Keratinocyte (primary cell): ENCODE measurements at regions not wholly inside any gene's neighbourhood (a gene's known extent, or its start where the extent isn't known, plus 50 kb on each side); places are given as distances from the start of the nearest gene placed in this dataset.

Experiments
- DNase-seq: peaks from one replicate; pipeline ENCODE4 v3.0.0-alpha.2; 2011; ENCODE audit warnings: low read depth, missing footprints, low spot score
- FAIRE-seq: peaks from 2 replicates; lab custom pipeline; 2011; peaks lifted over from hg19 to GRCh38; lab: Jason Lieb, UNC
- H2AFZ ChIP-seq: 2 replicates; pipeline ENCODE4 v1.6.0; 2012; ENCODE audit warnings: low read length, control low read depth, inconsistent platforms; ENCODE audit not compliant: control insufficient read depth
- H3K27ac ChIP-seq: 2 replicates; pipeline ENCODE4 v1.5.1; 2011; ENCODE audit warnings: low read length; ENCODE audit not compliant: control insufficient read depth, insufficient read depth
- H3K27me3 ChIP-seq: 3 replicates; pipeline ENCODE4 v1.6.0; 2011; ENCODE audit warnings: low read length; ENCODE audit not compliant: control insufficient read depth, insufficient read depth; ENCODE audit errors: extremely low read depth
- H3K36me3 ChIP-seq, 2 experiments: 2 replicates in 1 of 2; 3 replicates in 1 of 2; pipeline ENCODE4 v1.5.1; 2011; ENCODE audit warnings: low read length in 2 of 2, mild to moderate bottlenecking in 1 of 2; ENCODE audit not compliant: control insufficient read depth in 2 of 2, insufficient read depth in 2 of 2; ENCODE audit errors: extremely low read depth in 1 of 2
- H3K4me1 ChIP-seq: 3 replicates; pipeline ENCODE4 v1.5.1; 2011; ENCODE audit warnings: low read length; ENCODE audit not compliant: control insufficient read depth, insufficient read depth; ENCODE audit errors: extremely low read depth
- H3K4me2 ChIP-seq: 3 replicates; pipeline ENCODE4 v1.6.0; 2011; ENCODE audit warnings: low read depth, low read length; ENCODE audit not compliant: control insufficient read depth, insufficient read depth; ENCODE audit errors: extremely low read depth
- H3K4me3 ChIP-seq, 3 experiments: fragments of 200-600 bp in 1 of 3; sonication (generic) in 1 of 3; 2 replicates in 2 of 3; 3 replicates in 1 of 3; pipeline ENCODE4 v1.5.1; 2011 to 2016; ENCODE audit warnings: low read length in 3 of 3, mild to moderate bottlenecking in 3 of 3, control low read depth in 2 of 3, inconsistent platforms in 1 of 3, low read depth in 1 of 3, mixed read lengths in 1 of 3, mixed run types in 1 of 3, moderate library complexity in 1 of 3; ENCODE audit not compliant: control insufficient read depth in 2 of 3, insufficient read depth in 2 of 3; ENCODE audit errors: extremely low read depth in 1 of 3
- H3K79me2 ChIP-seq: 2 replicates; pipeline ENCODE4 v1.6.0; 2012; ENCODE audit warnings: low read length; ENCODE audit not compliant: control insufficient read depth, insufficient read depth
- H3K9ac ChIP-seq: 3 replicates; pipeline ENCODE4 v1.6.0; 2011; ENCODE audit warnings: low read length; ENCODE audit not compliant: control insufficient read depth, insufficient read depth; ENCODE audit errors: extremely low read depth
- H3K9me1 ChIP-seq: 3 replicates; pipeline ENCODE4 v1.6.0; 2011; ENCODE audit warnings: low read length; ENCODE audit not compliant: control insufficient read depth, insufficient read depth; ENCODE audit errors: extremely low read depth
- H3K9me3 ChIP-seq: 2 replicates; pipeline ENCODE4 v1.5.1; 2012; ENCODE audit warnings: low read depth, low read length; ENCODE audit not compliant: control insufficient read depth
- H4K20me1 ChIP-seq: 3 replicates; pipeline ENCODE4 v1.6.0; 2011; ENCODE audit warnings: low read length; ENCODE audit not compliant: control insufficient read depth, insufficient read depth; ENCODE audit errors: extremely low read depth
- EZH2 ChIP-seq: IDR thresholded peaks from one replicate; pipeline ENCODE4 v1.6.1; 2012; ENCODE audit warnings: inconsistent platforms, mild to moderate bottlenecking, low read length, moderate library complexity
- dilution Hi-C: fragments of 300-500 bp; cut with MboI; formaldehyde crosslinking; loops from one replicate; pipeline ENCODE4 v1.7.0; 2020; ENCODE audit warnings: low sequenced_read_pairs; ENCODE audit not compliant: extremely low pct_ligation_motif_present
- TF ChIP-seq, protein P1 (sequence below), 3 experiments: IDR thresholded peaks in 1 of 3; conservative IDR thresholded peaks in 1 of 3; optimal IDR thresholded peaks in 1 of 3; 2 replicates in 2 of 3; 3 replicates in 1 of 3; pipeline versions ENCODE3 to v1.5.1; 2011; ENCODE audit warnings: low read length in 3 of 3, mild to moderate bottlenecking in 3 of 3, moderate library complexity in 2 of 3, control low read depth in 1 of 3, inconsistent platforms in 1 of 3; ENCODE audit not compliant: insufficient read depth in 2 of 3; ENCODE audit errors: extremely low read depth in 1 of 3

DNA sequence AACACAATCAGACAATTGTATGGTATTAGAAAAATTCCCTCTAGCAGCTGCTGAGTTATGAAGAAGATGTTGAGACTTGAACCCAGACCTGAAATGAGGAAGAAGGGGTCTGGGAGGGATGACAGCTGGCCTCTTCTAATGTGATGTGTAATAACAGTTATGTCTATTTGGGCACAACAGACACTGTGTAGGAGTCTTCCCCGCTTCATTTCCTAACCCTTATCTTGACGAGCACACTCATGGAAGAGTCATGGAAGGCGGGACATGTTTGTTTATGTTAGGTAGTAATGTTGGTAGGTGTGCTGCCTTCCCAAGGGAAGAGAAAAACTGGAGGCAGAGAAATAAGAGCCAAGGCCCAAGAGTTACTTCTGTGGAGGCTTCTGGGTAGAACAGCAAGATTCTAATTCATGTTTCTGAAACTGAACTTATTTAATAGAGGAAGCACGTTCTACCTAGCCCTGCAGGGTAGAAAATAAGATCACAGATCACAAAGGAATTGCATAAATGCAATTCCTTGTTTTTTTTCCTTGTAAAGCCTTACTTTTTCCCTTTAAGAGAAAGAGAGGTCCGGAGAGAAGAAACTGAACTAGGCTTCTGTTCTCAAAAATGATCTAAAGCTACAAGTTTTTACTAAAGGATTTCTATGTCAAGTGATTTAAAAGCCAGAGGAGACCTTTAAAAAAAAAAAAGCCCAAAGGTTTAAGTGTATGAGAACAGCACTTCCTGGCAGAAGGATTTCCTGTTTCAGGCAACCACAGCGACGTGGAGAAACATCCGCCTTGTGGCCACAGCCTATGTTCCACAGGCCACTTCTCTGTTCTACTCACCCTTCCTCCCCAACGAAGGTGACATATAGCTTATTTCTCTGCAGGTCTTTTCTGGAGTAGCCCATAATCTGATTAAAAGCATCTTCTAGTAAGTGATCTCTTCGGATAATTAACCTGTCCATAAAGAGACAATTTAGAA is 68.5 kb upstream of the STK17B start:
- H3K27ac ChIP-seq = peak overlapping the region; percentile 85
- H3K36me3 ChIP-seq = no peaks in the 10 kb centered on the region
- H4K20me1 ChIP-seq = no peaks in the 10 kb centered on the region
- no peak for TF ChIP-seq EZH2
- TF ChIP-seq, protein P1, sequence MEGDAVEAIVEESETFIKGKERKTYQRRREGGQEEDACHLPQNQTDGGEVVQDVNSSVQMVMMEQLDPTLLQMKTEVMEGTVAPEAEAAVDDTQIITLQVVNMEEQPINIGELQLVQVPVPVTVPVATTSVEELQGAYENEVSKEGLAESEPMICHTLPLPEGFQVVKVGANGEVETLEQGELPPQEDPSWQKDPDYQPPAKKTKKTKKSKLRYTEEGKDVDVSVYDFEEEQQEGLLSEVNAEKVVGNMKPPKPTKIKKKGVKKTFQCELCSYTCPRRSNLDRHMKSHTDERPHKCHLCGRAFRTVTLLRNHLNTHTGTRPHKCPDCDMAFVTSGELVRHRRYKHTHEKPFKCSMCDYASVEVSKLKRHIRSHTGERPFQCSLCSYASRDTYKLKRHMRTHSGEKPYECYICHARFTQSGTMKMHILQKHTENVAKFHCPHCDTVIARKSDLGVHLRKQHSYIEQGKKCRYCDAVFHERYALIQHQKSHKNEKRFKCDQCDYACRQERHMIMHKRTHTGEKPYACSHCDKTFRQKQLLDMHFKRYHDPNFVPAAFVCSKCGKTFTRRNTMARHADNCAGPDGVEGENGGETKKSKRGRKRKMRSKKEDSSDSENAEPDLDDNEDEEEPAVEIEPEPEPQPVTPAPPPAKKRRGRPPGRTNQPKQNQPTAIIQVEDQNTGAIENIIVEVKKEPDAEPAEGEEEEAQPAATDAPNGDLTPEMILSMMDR (optimal IDR thresholded peaks at IDR 0.05 in 1 of 3, IDR thresholded peaks at IDR 0.05 in 1 of 3, conservative IDR thresholded peaks at IDR 0.05 in 1 of 3; ENCODE audit: extremely low read depth in 1 of 3, insufficient read depth in 2 of 3, low read length in 3 of 3) = peak; percentile 12 to 31 (median 17)
- no peak overlapping the region for H3K4me3 ChIP-seq
- FAIRE-seq (peak; percentile 92), DNase-seq (peak; percentile 76)
- peak overlapping the region; percentile 37 for H2AFZ ChIP-seq
- H3K9me3 ChIP-seq = no peaks in the 10 kb centered on the region
- H3K9ac ChIP-seq = peak overlapping the region; percentile 40
- peak overlapping the region; percentile 45 for H3K4me2 ChIP-seq
- H3K79me2 ChIP-seq = no peaks in the 10 kb centered on the region
- peaks cover 30% of the 10 kb centered on the region for H3K4me1 ChIP-seq
- H3K27me3 ChIP-seq = no peaks in the 10 kb centered on the region
- H3K9me1 ChIP-seq = no peaks in the 10 kb centered on the region
- dilution Hi-C loops = no loop called here

DNA sequence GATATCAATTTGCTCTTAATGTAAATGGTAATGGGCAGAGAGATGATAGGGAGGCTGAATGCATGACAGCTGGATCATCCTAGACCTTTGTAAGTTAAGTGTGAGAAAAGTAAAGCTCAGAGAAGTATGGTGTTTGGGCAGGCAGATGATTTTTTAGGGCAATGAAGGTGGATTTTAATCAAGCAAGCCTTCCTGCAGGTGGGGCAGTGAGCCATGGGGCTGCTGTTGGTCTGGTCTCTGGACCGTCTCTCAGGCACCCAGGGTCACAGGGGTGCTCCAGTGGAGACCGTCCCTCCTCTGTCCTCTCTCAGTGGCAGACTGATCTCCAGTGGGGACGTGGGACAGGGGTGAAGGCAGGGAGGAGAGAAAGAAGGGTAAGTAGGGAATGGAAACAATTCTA is 69.8 kb upstream of the STK17B start:
- no peak overlapping the region for H3K27ac ChIP-seq
- H3K27me3 ChIP-seq = no peaks in the 10 kb centered on the region
- FAIRE-seq = no peak
- no peaks in the 10 kb centered on the region for H3K9me1 ChIP-seq
- H3K9ac ChIP-seq = no peak overlapping the region
- dilution Hi-C loops = no loop called here
- H2AFZ ChIP-seq = no peak overlapping the region
- no peaks in the 10 kb centered on the region for H3K9me3 ChIP-seq
- no peaks in the 10 kb centered on the region for H3K36me3 ChIP-seq
- no peak for DNase-seq
- H3K4me1 ChIP-seq = peaks cover 39% of the 10 kb centered on the region
- no peaks in the 10 kb centered on the region for H3K79me2 ChIP-seq
- H3K4me3 ChIP-seq = no peak overlapping the region
- TF ChIP-seq, protein P1 (optimal IDR thresholded peaks at IDR 0.05 in 1 of 3, IDR thresholded peaks at IDR 0.05 in 1 of 3, conservative IDR thresholded peaks at IDR 0.05 in 1 of 3; ENCODE audit: extremely low read depth in 1 of 3, insufficient read depth in 2 of 3, low read length in 3 of 3) = no peak
- TF ChIP-seq EZH2 = no peak
- no peak overlapping the region for H3K4me2 ChIP-seq
- H4K20me1 ChIP-seq = no peaks in the 10 kb centered on the region
